NCI-H524 (cell line): ENCODE measurements at regions not wholly inside any gene's neighbourhood (a gene's known extent, or its start where the extent isn't known, plus 50 kb on each side); places are given as distances from the start of the nearest gene placed in this dataset.
"Not testable (repeated sequence)": the region's sequence is repeated elsewhere in the genome, so short reads cannot be mapped to it uniquely, and the experiment has no call there.

Experiments used
- DNase-seq, 2 experiments: peaks; one replicate each; lab custom pipeline; 2025; lab: John Stamatoyannopoulos, UW

DNA sequence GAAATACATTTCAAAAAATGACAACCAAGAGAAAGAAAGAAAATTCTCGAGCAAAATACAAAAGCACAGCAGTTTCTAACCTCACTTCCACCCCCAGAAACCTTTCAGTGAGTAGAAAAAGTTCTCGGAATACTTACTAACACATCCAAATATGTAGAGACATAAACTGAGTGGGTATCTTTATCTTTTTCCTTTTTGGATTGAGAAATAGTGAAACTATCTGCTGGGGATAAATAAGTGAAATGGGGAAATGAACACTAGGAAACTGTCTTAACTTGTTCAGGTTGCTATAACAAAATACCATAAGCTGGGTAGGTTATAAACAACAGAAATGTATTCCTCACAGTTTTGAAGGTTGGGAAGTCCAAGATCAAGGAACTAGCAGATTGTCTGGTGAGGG, 72.0 kb downstream of the VCAM1 start:
- DNase-seq, result no peak

DNA sequence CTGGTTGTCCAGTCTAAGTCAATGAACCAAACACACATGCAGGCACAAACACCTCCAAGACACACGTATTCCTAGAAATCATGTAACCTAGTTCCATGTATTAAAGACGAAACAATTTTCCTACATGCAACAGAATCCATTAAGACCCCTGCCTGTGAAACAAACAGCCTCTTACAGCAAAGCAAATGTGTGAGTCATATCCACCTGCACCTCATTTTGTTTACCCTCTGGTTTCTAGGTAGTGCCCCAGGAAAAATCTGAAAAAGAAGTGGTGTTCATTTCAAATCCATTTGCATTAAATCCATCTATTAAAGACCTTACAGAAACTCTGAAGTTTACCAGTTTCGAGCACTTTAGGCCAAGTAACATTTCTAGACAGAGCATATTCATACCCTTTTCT, 74.1 kb downstream of the VCAM1 start:
- DNase-seq, result no peak

GRCh38 chr1:100794748-100795645, 75.5 kb downstream of the VCAM1 start:
- DNase-seq, result peak; percentile 32 to 46

- peak; percentile 90 to 94 for DNase-seq
Observed at GRCh38 chr1:100795646-100795985, 76.1 kb downstream of the VCAM1 start.

DNA sequence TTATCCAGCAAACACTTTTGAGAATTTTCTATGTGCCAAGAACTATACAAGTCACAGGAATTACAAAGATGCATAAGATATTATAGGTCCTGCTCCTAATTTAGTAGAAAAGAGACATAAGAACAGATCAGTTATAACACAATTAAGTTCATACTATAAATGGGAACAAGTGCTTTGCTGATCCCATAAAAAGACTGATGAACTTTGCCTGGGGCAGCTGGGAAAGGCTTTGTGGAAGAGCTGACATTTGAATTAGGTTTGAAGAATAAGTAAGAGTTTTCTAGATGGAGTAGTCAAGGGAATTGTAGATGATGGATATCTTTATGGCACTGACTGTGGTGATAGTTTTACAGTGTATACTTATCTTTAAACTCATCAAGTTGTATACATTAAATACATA, 76.5 kb downstream of the VCAM1 start:
- DNase-seq, result no peak

GRCh38 chr1:100799548-100799947, 80.0 kb downstream of the VCAM1 start:
- no peak for DNase-seq

GRCh38 chr1:100799954-100800612, 80.5 kb downstream of the VCAM1 start:
- no peak for DNase-seq

DNA sequence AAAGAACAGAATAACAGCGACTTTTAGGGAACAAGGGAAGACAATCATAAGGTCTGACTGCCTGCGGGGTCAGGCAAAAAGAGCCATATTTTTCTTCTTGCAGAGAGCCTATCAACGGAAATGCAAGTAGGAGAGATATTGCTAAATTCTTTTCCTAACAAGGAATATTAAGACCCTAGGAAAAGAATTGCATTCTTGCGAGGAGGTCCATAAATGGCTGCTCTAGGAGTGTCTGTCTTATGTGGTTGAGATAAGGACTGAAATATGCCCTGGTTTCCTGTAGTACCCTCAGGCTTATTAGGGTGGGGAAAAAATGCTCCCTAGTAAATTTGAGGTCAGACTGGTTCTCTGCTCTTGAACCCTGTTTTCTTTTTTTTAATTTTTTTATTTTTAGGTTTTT, 81.7 kb downstream of the VCAM1 start:
- not testable (repeated sequence) for DNase-seq

DNA sequence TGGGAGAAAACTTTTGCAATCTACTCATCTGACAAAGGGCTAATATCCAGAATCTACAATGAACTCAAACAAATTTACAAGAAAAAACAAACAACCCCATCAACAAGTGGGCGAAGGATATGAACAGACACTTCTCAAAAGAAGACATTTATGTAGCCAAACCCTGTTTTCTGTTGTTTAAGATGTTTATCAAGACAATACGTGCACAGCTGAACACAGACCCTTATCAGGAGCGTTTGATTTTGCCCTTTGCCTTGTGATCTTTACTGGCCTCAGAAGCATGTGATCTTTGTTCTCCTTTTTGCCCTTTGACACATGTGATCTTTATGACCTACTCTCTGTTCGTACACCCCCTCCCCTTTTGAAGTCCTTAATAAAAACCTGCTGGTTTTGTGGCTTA, 83.7 kb downstream of the VCAM1 start:
- DNase-seq, result not testable (repeated sequence)

DNA sequence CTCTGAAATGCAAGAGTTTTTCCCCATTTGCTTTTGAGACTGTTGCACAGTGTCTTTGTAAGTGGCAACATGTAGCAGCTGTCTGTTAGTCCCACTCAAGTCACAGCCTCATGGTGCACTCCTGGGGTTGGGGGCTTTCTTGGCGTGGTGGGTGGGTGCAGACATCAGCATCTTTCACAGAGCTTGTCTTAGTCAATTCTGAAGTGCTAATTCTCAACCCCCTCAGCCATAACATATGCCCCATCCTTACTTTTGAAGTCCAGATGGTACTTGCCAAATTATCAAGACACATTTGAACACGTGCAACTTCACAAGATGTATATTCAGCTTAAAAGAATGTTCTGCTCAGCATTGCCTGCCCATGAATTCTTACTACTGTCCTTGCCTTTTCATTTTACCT, 87.1 kb downstream of the VCAM1 start:
- DNase-seq, result peak; percentile 55 to 87

DNA sequence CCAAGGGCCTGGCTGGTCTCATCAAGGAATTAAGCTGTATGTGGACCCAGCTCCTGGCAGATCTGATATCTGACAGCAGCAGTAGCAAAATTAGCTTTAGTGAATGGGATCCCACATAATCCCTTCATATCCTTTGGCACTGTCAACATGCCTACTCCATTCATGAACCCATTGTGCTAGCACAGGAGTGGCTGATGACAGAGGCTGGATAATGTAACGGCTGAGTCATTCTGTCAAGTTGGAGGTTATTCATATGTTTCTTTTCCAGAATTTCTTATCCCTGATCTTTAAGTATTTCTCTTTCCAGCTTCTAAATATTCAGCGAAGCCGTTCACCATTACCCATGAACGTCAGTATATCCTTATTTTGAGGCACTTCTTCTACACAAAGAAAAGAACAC, 84.3 kb downstream of the EXTL2 start:
- DNase-seq, result no peak

- no peak for DNase-seq
Observed at GRCh38 chr1:100811808-100812207, 82.8 kb downstream of the EXTL2 start.

DNA sequence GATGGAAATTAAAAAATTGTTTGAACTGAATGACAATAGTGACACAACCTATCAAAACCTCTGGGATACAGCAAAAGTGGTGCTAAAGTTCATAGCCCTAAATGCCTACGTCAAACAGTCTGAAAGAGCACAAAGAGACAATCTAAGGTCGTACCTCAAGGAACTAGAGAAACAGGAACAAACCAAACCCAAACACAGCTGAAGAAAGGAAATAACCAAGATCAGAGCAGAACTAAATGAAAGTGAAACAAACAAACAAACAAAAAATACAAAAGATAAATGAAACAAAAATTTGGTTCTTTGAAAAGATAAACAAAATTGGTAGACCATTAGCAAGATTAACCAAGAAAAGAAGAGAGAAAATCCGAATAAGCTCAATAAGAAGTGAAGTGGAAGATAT, 79.7 kb downstream of the EXTL2 start:
- DNase-seq, result not testable (repeated sequence)

DNA sequence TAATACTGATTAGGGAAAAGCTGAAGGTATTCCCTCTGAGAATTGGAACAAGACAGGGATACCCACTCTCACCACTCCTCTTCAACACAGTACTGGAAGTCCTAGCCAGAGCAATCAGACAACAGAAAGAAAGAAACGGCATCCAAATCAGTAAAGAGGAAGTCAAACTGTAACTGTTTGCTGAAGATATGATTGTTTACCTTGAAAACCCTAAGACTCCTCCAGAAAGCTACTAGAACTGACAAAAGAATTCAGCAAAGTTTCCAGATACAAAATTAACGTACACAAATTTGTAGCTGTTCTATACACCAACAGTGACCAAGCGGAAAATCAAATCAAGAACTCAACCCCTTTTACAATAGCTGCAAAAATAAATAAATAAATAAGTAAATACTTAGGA, 78.6 kb downstream of the EXTL2 start:
- no peak for DNase-seq

DNA sequence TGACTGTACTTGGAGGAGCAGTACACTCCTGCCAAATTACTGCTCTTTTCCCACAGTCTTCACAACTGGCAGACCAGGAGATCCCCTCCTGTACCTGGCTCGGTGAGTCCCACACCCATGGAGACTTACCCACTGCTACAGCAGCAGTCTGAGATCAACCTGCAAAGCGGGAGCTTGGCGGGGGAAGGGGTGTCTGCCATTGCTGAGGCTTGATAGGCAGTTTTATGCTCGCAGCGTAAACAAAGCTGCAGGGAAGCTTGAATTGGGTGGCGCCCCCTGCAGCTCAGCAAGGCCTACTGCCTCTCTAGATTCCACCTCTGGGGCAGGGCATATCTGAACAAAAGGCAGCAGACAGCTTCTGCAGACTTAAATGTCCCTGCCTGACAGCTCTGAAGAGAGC, 74.4 kb downstream of the EXTL2 start:
- not testable (repeated sequence) for DNase-seq

- DNase-seq, result not testable (repeated sequence)
Observed at GRCh38 chr1:100821919-100822318, 72.7 kb downstream of the EXTL2 start.
